DND-41 (cell line): ENCODE measurements at regions not wholly inside any gene's neighbourhood (a gene's known extent, or its start where the extent isn't known, plus 50 kb on each side); places are given as distances from the start of the nearest gene placed in this dataset.

Source experiments
- ATAC-seq: fragments of 200-7000 bp; cut with Tn5 transposase; 3 replicates; pipeline ENCODE4 v1.9.1; 2021; ENCODE audit warnings: low read depth; ENCODE audit not compliant: insufficient read depth
- DNase-seq: peaks from one replicate; pipeline ENCODE4 v3.0.0-alpha.2; 2020
- H2AFZ ChIP-seq: 2 replicates; pipeline ENCODE4 v1.6.0; 2012; ENCODE audit warnings: low read depth, low read length
- H3K27ac ChIP-seq: 2 replicates; pipeline ENCODE4 v1.5.1; 2012; ENCODE audit warnings: low read length, inconsistent platforms
- H3K27me3 ChIP-seq: fragments of 200-600 bp; sonication (generic); 2 replicates; pipeline ENCODE4 v1.6.0; 2012; ENCODE audit warnings: low read length, mild to moderate bottlenecking, inconsistent platforms; ENCODE audit not compliant: insufficient read depth, poor library complexity
- H3K36me3 ChIP-seq: 2 replicates; pipeline ENCODE4 v1.5.1; 2012; ENCODE audit warnings: low read length, inconsistent platforms; ENCODE audit not compliant: insufficient read depth
- H3K4me1 ChIP-seq: 2 replicates; pipeline ENCODE4 v1.5.1; 2012; ENCODE audit warnings: mild to moderate bottlenecking, low read length; ENCODE audit not compliant: insufficient read depth
- H3K4me2 ChIP-seq: 2 replicates; pipeline ENCODE4 v1.6.0; 2012; ENCODE audit warnings: mild to moderate bottlenecking, moderate library complexity, low read length, inconsistent platforms; ENCODE audit not compliant: insufficient read depth
- H3K4me3 ChIP-seq, 2 experiments: fragments of 200-600 bp in 1 of 2; shearing (Covaris generic) in 1 of 2; 2 replicates each; pipeline ENCODE4 v1.5.1; 2012 to 2016; ENCODE audit warnings: inconsistent platforms in 2 of 2, low read length in 2 of 2, mild to moderate bottlenecking in 2 of 2, low read depth in 1 of 2, moderate library complexity in 1 of 2
- H3K79me2 ChIP-seq: 2 replicates; pipeline ENCODE4 v1.6.0; 2012; ENCODE audit warnings: low read length, inconsistent platforms; ENCODE audit not compliant: insufficient read depth
- H3K9ac ChIP-seq: 2 replicates; pipeline ENCODE4 v1.6.0; 2012; ENCODE audit warnings: low read depth, mild to moderate bottlenecking, inconsistent platforms, low read length, moderate library complexity
- H3K9me3 ChIP-seq: 2 replicates; pipeline ENCODE4 v1.5.1; 2012; ENCODE audit warnings: low read length, moderate library complexity, mild to moderate bottlenecking, inconsistent platforms; ENCODE audit not compliant: insufficient read depth, severe bottlenecking
- H4K20me1 ChIP-seq: 2 replicates; pipeline ENCODE4 v1.6.0; 2012; ENCODE audit warnings: low read length; ENCODE audit not compliant: insufficient read depth
- EZH2 ChIP-seq: IDR thresholded peaks from 3 replicates; pipeline ENCODE4 v1.6.1; 2012; ENCODE audit warnings: borderline replicate concordance, low read depth, mild to moderate bottlenecking, moderate library complexity, low read length, inconsistent platforms; ENCODE audit not compliant: severe bottlenecking
- TF ChIP-seq, protein P1 (sequence below): IDR thresholded peaks from 2 replicates; pipeline ENCODE4 v1.5.1; 2012; ENCODE audit warnings: borderline replicate concordance, low read length, moderate library complexity, mild to moderate bottlenecking; ENCODE audit not compliant: poor library complexity, severe bottlenecking; ENCODE audit errors: extremely low read depth

- Histone ChIP-seq H3K4me2 (no peak overlapping the region), H3K79me2 (no peaks in the 10 kb centered on the region), H3K27ac (no peak overlapping the region), H3K9ac (no peak overlapping the region), H4K20me1 (no peaks in the 10 kb centered on the region), H3K4me3 (no peak overlapping the region), H3K4me1 (no peaks in the 10 kb centered on the region), H3K9me3 (no peaks in the 10 kb centered on the region), H2AFZ (no peak overlapping the region), H3K36me3 (no peaks in the 10 kb centered on the region), H3K27me3 (no peaks in the 10 kb centered on the region)
- ATAC-seq: no peak
- TF ChIP-seq, protein P1, sequence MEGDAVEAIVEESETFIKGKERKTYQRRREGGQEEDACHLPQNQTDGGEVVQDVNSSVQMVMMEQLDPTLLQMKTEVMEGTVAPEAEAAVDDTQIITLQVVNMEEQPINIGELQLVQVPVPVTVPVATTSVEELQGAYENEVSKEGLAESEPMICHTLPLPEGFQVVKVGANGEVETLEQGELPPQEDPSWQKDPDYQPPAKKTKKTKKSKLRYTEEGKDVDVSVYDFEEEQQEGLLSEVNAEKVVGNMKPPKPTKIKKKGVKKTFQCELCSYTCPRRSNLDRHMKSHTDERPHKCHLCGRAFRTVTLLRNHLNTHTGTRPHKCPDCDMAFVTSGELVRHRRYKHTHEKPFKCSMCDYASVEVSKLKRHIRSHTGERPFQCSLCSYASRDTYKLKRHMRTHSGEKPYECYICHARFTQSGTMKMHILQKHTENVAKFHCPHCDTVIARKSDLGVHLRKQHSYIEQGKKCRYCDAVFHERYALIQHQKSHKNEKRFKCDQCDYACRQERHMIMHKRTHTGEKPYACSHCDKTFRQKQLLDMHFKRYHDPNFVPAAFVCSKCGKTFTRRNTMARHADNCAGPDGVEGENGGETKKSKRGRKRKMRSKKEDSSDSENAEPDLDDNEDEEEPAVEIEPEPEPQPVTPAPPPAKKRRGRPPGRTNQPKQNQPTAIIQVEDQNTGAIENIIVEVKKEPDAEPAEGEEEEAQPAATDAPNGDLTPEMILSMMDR: no peak
- no peak for TF ChIP-seq EZH2
- DNase-seq: no peak
Measured at GRCh38 chr20:21920211-21920610, 214.7 kb downstream of the PAX1 start.

GRCh38 chr20:21918398-21918797 lies 212.9 kb downstream of the PAX1 start:
- Histone ChIP-seq H3K4me3 (no peak overlapping the region), H3K4me2 (no peak overlapping the region), H2AFZ (no peak overlapping the region), H3K9me3 (no peaks in the 10 kb centered on the region), H3K27ac (no peak overlapping the region), H4K20me1 (no peaks in the 10 kb centered on the region), H3K27me3 (no peaks in the 10 kb centered on the region), H3K4me1 (no peaks in the 10 kb centered on the region), H3K79me2 (no peaks in the 10 kb centered on the region), H3K9ac (no peak overlapping the region), H3K36me3 (no peaks in the 10 kb centered on the region)
- ATAC-seq (no peak), DNase-seq (no peak)
- TF ChIP-seq EZH2: no peak
- TF ChIP-seq, protein P1: no peak

GRCh38 chr20:21902391-21902790 lies 196.9 kb downstream of the PAX1 start:
- no peaks in the 10 kb centered on the region for H3K9me3 ChIP-seq
- ATAC-seq: no peak
- no peaks in the 10 kb centered on the region for H3K4me1 ChIP-seq
- H2AFZ ChIP-seq: no peak overlapping the region
- no peaks in the 10 kb centered on the region for H3K36me3 ChIP-seq
- H3K4me3 ChIP-seq: no peak overlapping the region
- H3K4me2 ChIP-seq: no peak overlapping the region
- TF ChIP-seq, protein P1: no peak
- no peak for TF ChIP-seq EZH2
- no peak overlapping the region for H3K27ac ChIP-seq
- no peaks in the 10 kb centered on the region for H4K20me1 ChIP-seq
- H3K79me2 ChIP-seq: no peaks in the 10 kb centered on the region
- no peak for DNase-seq
- H3K27me3 ChIP-seq: peaks cover 23% of the 10 kb centered on the region
- no peak overlapping the region for H3K9ac ChIP-seq

DNA sequence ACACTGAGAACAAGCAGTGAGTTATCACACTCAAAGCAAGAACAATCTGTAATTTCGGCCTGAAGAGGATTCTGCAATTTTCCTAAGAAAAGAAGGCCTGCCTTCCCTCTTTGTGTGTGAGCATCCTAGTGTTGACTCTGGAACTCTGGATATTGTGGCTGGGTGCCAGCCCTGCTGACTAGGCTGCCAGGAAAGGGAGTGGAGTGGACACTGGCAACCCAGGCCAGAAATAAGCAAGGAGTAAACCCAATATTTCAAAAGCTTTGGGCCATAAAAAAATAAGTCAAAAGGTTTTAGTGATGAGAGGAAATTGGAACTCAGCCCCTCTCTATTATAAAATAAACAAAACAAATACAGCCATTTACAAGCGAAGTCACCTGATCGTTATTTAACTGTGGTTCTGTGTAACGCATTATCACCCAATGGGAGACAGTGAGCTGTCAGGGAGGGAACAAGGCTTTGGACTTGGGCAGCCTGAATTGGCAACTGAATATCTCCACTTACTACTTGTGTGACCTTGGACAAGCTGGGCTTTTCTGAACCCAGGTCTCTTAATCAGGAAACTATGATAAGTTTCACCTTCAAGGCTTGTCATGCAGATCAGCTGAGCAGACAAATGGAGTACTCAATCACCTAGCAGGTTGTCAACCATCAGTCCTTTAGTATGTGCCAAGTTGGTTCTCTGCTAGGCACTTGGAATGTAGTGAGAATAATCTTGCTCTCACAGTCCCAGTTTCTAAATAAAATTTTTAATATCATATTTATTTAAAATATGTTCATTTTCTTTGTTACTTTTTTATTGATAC lies 196.2 kb downstream of the PAX1 start:
- H3K36me3 ChIP-seq: no peaks in the 10 kb centered on the region
- no peak overlapping the region for H3K9ac ChIP-seq

More for the DNA sequence above, 196.2 kb downstream of the PAX1 start:
- ATAC-seq (no peak), DNase-seq (no peak)
- no peaks in the 10 kb centered on the region for H4K20me1 ChIP-seq
- H3K4me2 ChIP-seq: no peak overlapping the region
- no peaks in the 10 kb centered on the region for H3K4me1 ChIP-seq
- H3K79me2 ChIP-seq: no peaks in the 10 kb centered on the region
- no peaks in the 10 kb centered on the region for H3K9me3 ChIP-seq
- H3K4me3 ChIP-seq: no peak overlapping the region
- peaks cover 28% of the 10 kb centered on the region for H3K27me3 ChIP-seq
- H3K27ac ChIP-seq: no peak overlapping the region
- H2AFZ ChIP-seq: no peak overlapping the region
- TF ChIP-seq, protein P1: no peak
- TF ChIP-seq EZH2: no peak
